ENCODE measurements at regions not wholly inside any gene's neighbourhood (a gene's known extent, or its start where the extent isn't known, plus 50 kb on each side); places are given as distances from the start of the nearest gene placed in this dataset.
"Not testable (repeated sequence)": the region's sequence is repeated elsewhere in the genome, so short reads cannot be mapped to it uniquely, and the experiment has no call there.

DNA sequence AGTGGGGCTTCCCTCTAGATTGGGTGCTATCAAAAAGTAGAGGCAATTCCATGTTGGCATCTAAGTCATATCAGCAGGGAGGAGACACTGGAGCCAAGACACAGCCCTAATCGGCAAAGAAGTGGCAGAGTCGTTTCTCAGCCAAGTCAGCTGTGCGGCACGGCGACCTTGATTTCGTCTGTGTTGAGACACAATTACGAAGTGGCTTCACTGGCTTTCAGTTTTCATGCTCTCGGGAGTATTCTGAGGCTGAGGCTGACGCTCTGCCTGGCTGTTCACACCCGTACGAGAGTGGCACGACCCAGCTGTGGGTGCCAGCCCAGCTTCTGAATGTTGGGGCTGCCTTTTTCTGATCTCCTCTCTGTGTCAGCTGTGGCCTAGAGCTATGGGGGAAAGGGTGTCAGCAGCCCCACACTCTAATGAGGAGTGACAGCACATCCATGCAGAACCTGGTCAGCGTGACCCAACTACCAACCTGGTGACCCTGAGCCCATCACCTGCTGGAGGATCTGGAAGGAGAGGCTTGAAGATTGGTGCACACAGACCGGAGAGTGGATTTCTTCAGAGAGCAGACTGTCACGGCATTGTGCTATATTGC, 105.7 kb upstream of the TMEM45B start:
- Mint-ChIP-seq H3K27me3 (peaks cover 4% of the 10 kb centered on the region), H3K4me1 (no peaks in the 10 kb centered on the region), H3K9me3 (no peaks in the 10 kb centered on the region), H3K36me3 (ENCODE audit: low read depth) (no peaks in the 10 kb centered on the region), H3K4me3 (no peak overlapping the region), H3K27ac (no peak overlapping the region)
- no peak for ATAC-seq
- no peak for DNase-seq

DNA sequence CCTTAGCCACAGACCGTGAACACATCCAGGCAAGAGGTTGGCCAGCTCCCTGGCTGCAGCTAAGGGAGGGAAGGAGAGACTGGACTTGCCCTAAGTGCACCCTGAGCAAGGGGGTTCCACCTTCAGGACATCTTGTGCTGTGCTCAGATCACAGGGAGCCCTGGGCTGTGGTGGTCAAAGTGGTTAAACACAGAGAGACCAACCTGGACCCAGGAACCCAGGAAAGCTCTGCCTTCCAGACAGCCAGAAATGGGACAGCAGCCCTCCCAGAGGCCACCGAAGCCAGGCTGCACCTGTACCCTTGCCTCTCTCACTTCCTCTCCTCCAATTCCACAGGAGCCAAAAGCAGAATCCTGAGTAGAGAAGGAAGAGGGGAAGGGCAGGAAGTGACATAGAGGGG, 105.2 kb upstream of the TMEM45B start:
- no peak overlapping the region for H3K27ac Mint-ChIP-seq
- no peaks in the 10 kb centered on the region for H3K9me3 Mint-ChIP-seq
- peaks cover 4% of the 10 kb centered on the region for H3K27me3 Mint-ChIP-seq
- no peak for DNase-seq
- no peaks in the 10 kb centered on the region for H3K36me3 Mint-ChIP-seq (ENCODE audit: low read depth)
- no peak for ATAC-seq
- H3K4me1 Mint-ChIP-seq, result no peaks in the 10 kb centered on the region
- H3K4me3 Mint-ChIP-seq, result no peak overlapping the region

DNA sequence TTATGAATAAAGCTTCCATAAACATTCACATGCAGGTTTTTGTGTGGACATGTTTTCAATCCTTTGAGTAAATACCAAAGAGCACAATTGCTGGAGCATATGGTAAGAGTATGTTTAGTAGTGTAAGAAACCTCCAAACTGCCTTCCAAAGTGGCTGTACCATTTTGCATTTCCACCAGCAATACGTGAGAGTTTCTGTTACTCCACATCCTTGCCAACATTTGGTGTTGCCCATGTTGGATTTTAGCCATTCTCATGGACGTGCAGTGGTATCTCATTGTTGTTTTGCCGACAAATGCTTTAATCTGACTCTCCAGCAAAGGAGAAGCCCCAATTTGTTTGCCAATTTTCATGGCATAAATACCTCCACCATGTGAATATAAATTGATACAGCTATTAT, 103.9 kb upstream of the TMEM45B start:
- no peak for ATAC-seq
- Mint-ChIP-seq H3K27me3 (peaks cover 4% of the 10 kb centered on the region), H3K36me3 (ENCODE audit: low read depth) (no peaks in the 10 kb centered on the region), H3K4me3 (no peak overlapping the region), H3K27ac (no peak overlapping the region), H3K4me1 (no peaks in the 10 kb centered on the region), H3K9me3 (no peaks in the 10 kb centered on the region)
- no peak for DNase-seq

DNA sequence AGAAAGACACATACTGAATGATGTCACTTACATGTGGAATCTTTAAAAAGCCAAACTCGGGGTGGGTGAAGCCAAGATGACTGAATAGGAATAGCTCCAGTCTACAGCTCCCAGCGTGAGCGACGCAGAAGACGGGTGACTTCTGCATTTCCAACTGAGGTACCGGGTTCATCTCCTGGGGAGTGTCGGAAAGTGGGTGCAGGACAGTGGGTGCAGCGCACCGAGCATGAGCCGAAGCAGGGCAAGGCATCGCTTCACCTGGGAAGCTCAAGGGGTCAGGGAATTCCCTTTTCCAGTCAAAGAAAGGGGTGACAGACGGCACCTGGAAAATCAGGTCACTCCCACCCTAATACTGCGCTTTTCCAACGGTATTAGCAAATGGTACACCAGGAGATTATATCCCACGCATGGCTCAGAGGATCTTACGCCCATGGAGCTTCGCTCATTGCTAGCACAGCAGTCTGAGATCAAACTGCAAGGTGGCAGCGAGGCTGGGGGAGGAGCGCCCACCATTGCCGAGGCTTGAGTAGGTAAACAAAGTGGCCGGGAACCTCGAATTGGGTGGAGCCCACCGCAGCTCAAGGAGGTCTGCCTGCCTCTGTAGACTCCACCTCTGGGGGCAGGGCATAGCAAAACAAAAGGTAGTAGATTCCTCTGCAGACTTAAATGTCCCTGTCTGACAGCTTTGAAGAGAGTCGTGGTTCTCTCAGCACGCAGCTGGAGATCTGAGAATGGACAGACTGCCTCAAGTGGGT, 103.0 kb upstream of the TMEM45B start:
- H3K27me3 Mint-ChIP-seq; H3K4me3 Mint-ChIP-seq; H3K36me3 Mint-ChIP-seq (ENCODE audit: low read depth); H3K9me3 Mint-ChIP-seq; DNase-seq; H3K4me1 Mint-ChIP-seq; H3K27ac Mint-ChIP-seq; ATAC-seq: not testable (repeated sequence)

GRCh38 chr11:129719037-129719436, 96.6 kb upstream of the TMEM45B start:
- no peaks in the 10 kb centered on the region for H3K27me3 Mint-ChIP-seq

DNA sequence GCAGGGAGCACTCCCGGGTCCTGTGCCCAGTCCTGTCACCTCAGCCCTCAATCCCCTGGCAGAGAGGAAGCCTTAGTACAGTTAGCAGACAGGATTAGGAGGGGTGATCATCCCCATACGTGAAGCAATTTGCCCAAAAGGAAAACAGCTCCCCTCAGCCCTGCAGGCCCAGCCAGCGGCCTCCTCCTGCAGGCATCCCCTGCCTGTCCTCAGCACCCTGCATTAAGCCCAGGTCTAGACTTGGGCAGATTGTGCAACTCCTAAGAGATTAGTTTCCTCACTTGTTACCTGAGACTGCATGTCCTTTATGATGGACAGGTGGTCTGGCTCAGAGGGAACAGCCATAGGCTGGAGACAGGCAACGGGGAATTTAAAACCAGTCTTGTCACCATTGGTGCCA, 95.5 kb upstream of the TMEM45B start:
- Mint-ChIP-seq H3K4me1 (peaks cover 2% of the 10 kb centered on the region), H3K9me3 (no peaks in the 10 kb centered on the region), H3K4me3 (no peak overlapping the region), H3K27ac (no peak overlapping the region), H3K36me3 (ENCODE audit: low read depth) (no peaks in the 10 kb centered on the region), H3K27me3 (no peaks in the 10 kb centered on the region)
- ATAC-seq (no peak), DNase-seq (no peak)

More at GRCh38 chr11:129719037-129719436, 96.6 kb upstream of the TMEM45B start:
- Mint-ChIP-seq H3K4me3 (no peak overlapping the region), H3K36me3 (ENCODE audit: low read depth) (no peaks in the 10 kb centered on the region), H3K4me1 (peaks cover 2% of the 10 kb centered on the region), H3K27ac (no peak overlapping the region), H3K9me3 (no peaks in the 10 kb centered on the region)
- DNase-seq, result no peak
- ATAC-seq, result no peak

DNA sequence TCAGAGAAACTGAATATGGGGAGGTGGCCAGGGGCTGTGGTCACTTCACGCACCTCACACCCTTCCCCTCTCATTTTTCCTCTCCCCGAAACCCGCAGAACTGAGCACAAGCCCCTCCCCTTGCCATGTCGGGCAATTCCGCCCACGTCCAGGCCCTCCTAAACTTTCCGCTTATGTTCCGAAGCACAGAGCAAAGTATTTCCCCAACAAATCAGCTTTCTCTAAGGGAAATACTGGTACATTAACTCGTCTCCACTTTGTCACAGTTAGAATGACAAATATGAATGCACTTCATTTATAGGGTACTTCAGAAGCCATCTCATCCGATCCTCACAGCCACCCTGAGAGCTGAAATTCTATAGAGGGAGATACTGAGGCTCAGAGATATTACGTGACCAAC, 94.7 kb upstream of the TMEM45B start:
- Mint-ChIP-seq H3K36me3 (ENCODE audit: low read depth) (no peaks in the 10 kb centered on the region), H3K27me3 (no peaks in the 10 kb centered on the region), H3K4me1 (peaks cover 2% of the 10 kb centered on the region), H3K4me3 (no peak overlapping the region), H3K9me3 (no peaks in the 10 kb centered on the region), H3K27ac (no peak overlapping the region)
- ATAC-seq, result no peak
- no peak for DNase-seq

DNA sequence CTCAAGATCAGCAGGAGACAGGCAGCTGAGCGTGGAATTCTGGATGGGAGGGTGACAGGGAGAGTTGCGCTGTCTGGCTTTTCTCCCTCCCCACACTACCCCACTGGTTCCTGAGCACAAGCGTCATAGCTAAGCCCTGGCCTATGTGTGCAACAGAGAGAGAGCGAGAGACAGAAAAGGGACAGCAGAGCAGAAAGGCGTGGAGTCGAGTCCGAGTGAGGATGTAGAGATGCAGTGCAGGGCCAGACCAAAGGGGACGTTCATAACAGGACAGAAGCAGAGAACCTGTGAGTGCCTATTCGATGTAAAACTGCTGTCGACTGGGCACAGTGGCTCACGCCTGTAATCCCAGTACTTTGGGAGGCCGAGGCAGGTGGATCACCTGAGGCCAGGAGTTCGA, 94.0 kb upstream of the TMEM45B start:
- H3K27me3 Mint-ChIP-seq, result no peaks in the 10 kb centered on the region
- H3K4me3 Mint-ChIP-seq, result no peak overlapping the region
- ATAC-seq, result no peak
- peaks cover 2% of the 10 kb centered on the region for H3K4me1 Mint-ChIP-seq
- no peak overlapping the region for H3K27ac Mint-ChIP-seq
- no peaks in the 10 kb centered on the region for H3K36me3 Mint-ChIP-seq (ENCODE audit: low read depth)
- no peak for DNase-seq
- no peaks in the 10 kb centered on the region for H3K9me3 Mint-ChIP-seq

GRCh38 chr11:129722529-129722928, 93.1 kb upstream of the TMEM45B start:
- Mint-ChIP-seq H3K4me3 (no peak overlapping the region), H3K9me3 (no peaks in the 10 kb centered on the region), H3K27me3 (no peaks in the 10 kb centered on the region), H3K27ac (no peak overlapping the region), H3K36me3 (ENCODE audit: low read depth) (no peaks in the 10 kb centered on the region), H3K4me1 (peaks cover 2% of the 10 kb centered on the region)
- DNase-seq, result no peak
- no peak for ATAC-seq

- Mint-ChIP-seq H3K4me1 (peaks cover 2% of the 10 kb centered on the region), H3K9me3 (no peaks in the 10 kb centered on the region), H3K27ac (no peak overlapping the region), H3K4me3 (no peak overlapping the region), H3K36me3 (ENCODE audit: low read depth) (no peaks in the 10 kb centered on the region), H3K27me3 (no peaks in the 10 kb centered on the region)
- DNase-seq, result no peak
- no peak for ATAC-seq
Measured at GRCh38 chr11:129723146-129723760, 92.4 kb upstream of the TMEM45B start.

GRCh38 chr11:129723761-129724162, 91.9 kb upstream of the TMEM45B start:
- ATAC-seq (no peak), DNase-seq (no peak)
- H3K4me1 Mint-ChIP-seq, result peaks cover 2% of the 10 kb centered on the region
- H3K27me3 Mint-ChIP-seq, result no peaks in the 10 kb centered on the region
- H3K9me3 Mint-ChIP-seq, result no peaks in the 10 kb centered on the region
- no peaks in the 10 kb centered on the region for H3K36me3 Mint-ChIP-seq (ENCODE audit: low read depth)
- no peak overlapping the region for H3K27ac Mint-ChIP-seq
- no peak overlapping the region for H3K4me3 Mint-ChIP-seq

DNA sequence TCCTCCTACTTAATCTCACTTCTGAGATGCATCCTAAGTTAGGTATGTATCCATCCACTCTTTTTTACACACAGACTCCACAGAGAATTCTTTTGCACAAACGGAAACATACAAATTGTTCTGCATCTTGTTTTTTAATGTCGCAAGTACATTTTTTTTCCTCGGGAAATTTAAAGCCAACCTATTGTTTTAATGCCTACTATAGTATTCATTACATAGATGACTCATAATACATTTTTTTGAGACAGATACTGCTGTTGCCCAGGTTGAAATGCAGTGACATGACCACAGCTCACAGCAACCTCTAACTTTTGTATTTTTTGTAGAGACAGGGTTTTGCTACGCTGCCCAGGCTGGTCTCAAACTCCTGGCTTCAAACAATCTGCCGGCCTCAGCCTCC, 90.8 kb upstream of the TMEM45B start:
- H3K4me3 Mint-ChIP-seq, result no peak overlapping the region
- ATAC-seq, result no peak
- H3K27ac Mint-ChIP-seq, result no peak overlapping the region

DNA sequence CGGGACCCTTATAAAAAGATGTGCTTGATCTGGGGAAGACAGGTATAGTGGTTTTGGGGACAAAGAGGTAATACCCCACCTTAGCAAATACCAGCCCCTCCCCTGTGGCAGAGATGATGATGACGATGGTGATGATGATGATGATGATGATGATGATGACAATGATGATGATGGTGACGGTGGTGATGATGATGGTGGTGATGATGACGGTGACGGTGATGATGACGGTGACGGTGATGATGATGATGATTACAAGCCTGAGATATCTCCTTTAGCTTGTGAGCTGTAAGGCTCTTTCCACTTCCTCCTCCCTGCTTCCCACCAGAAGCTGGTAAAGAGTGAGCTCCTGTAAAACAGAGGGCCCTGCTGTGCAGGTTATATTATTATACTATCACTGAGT, 89.5 kb upstream of the TMEM45B start:
- Mint-ChIP-seq H3K4me3 (no peak overlapping the region), H3K4me1 (peaks cover 2% of the 10 kb centered on the region), H3K36me3 (ENCODE audit: low read depth) (no peaks in the 10 kb centered on the region), H3K27ac (no peak overlapping the region), H3K9me3 (no peaks in the 10 kb centered on the region), H3K27me3 (no peaks in the 10 kb centered on the region)
- no peak for ATAC-seq
- DNase-seq, result no peak

More for the DNA sequence above, 90.8 kb upstream of the TMEM45B start:
- no peaks in the 10 kb centered on the region for H3K27me3 Mint-ChIP-seq
- H3K4me1 Mint-ChIP-seq, result peaks cover 2% of the 10 kb centered on the region
- no peaks in the 10 kb centered on the region for H3K36me3 Mint-ChIP-seq (ENCODE audit: low read depth)
- DNase-seq, result no peak
- H3K9me3 Mint-ChIP-seq, result no peaks in the 10 kb centered on the region

DNA sequence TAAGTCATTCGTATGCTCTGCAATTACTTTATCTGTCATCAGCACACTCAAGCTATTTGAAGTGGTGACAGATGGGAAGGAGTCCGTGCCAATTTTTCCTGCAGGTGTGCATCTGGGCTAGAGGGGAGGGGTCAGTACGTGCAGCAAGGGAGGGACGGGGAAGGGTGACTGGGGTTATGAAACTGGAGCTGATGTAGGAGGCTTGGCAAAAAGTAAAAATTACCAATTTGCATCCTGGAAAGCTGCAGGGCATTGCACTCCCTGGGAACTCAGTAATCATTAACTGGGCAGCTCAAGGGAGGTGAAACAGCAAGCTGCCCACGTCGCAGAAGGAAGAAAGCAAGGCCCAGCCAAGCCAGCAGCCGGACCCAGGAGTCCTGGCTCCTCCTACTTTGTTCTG, 87.1 kb upstream of the TMEM45B start:
- H3K4me3 Mint-ChIP-seq, result no peak overlapping the region
- H3K27ac Mint-ChIP-seq, result no peak overlapping the region
- no peaks in the 10 kb centered on the region for H3K27me3 Mint-ChIP-seq
- H3K4me1 Mint-ChIP-seq, result no peaks in the 10 kb centered on the region
- no peaks in the 10 kb centered on the region for H3K9me3 Mint-ChIP-seq
- DNase-seq (no peak), ATAC-seq (no peak)
- no peaks in the 10 kb centered on the region for H3K36me3 Mint-ChIP-seq (ENCODE audit: low read depth)

DNA sequence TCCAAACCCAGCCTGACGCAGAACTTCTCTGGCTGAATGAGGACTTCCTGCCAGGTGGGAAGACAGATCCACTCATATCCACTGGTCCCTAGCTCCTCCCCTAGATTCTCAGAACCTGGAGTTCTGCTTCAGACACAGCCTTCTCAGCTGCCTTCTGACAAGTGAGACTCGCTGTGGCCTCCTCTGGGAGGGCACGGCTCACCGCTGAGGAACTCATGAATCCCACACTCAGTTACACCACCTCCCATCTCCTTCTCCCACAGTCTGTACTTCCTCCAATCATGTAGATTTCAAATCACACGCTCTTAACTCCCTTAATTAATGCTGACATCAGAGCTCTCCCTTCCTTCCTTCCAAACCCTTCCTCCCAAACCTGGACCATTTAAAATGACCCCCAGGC, 86.4 kb upstream of the TMEM45B start:
- DNase-seq (no peak), ATAC-seq (no peak)
- Mint-ChIP-seq H3K27ac (no peak overlapping the region), H3K9me3 (no peaks in the 10 kb centered on the region), H3K4me1 (no peaks in the 10 kb centered on the region), H3K27me3 (no peaks in the 10 kb centered on the region), H3K4me3 (no peak overlapping the region), H3K36me3 (ENCODE audit: low read depth) (no peaks in the 10 kb centered on the region)
